K562 (cell line): ENCODE measurements at regions not wholly inside any gene's neighbourhood (a gene's known extent, or its start where the extent isn't known, plus 50 kb on each side); places are given as distances from the start of the nearest gene placed in this dataset.

Experiments
- ATAC-seq: fragments of 200-7000 bp; cut with Tn5 transposase; 3 replicates; pipeline ENCODE4 v1.9.1; 2020; ENCODE audit warnings: moderate library complexity
- BruUV-seq: library from RNA; stranded (reverse); fragments of 400-500 nt; replicated peaks from 2 replicates; lab custom pipeline; 2021; lab: Mats Ljungman, UMichigan
- CTCF ChIA-PET: fragments of 300-600 bp; formaldehyde crosslinking; extraction: SDS; loops from one replicate; lab custom pipeline; 2021; ENCODE audit warnings: low intra/inter-chr PET ratio; lab: Yijun Ruan, JAX
- POLR2A ChIA-PET: fragments of 300-600, 350-650 bp; sonication (Branson Sonifier 250); formaldehyde crosslinking; extraction: SDS; loops from one replicate; lab custom pipeline; 2021; ENCODE audit warnings: antibody characterized with exemption, inconsistent platforms; lab: Yijun Ruan, JAX
- DNase-seq, 4 experiments: peaks; one replicate each; pipeline versions ENCODE4 v3.0.0 to v3.0.0-alpha.2; 2011 to 2018; ENCODE audit warnings: low spot score in 3 of 4, mixed read lengths in 3 of 4; ENCODE audit errors: extremely low read depth in 1 of 4
- FAIRE-seq: peaks from 2 replicates; lab custom pipeline; 2011; peaks lifted over from hg19 to GRCh38; lab: Jason Lieb, UNC
- H2AFZ ChIP-seq: 2 replicates; pipeline ENCODE4 v1.6.0; 2011; ENCODE audit warnings: low read depth, low read length, control low read depth, inconsistent platforms
- H3K27ac ChIP-seq: fragments of 200-600 bp; 3 replicates; pipeline ENCODE4 v1.8.0; 2011; ENCODE audit warnings: low read depth, mild to moderate bottlenecking, control low read depth, inconsistent platforms, low read length, moderate library complexity, mixed read lengths; ENCODE audit errors: extremely low read depth
- H3K27me3 ChIP-seq, 2 experiments: fragments of 300-600 bp in 1 of 2; 2 replicates in 1 of 2; 3 replicates in 1 of 2; pipeline versions ENCODE4 v1.6.0 to v1.8.0; 2011; ENCODE audit warnings: inconsistent platforms in 2 of 2, low read length in 2 of 2, mild to moderate bottlenecking in 1 of 2, mixed read lengths in 1 of 2, moderate library complexity in 1 of 2; ENCODE audit not compliant: control insufficient read depth in 2 of 2, insufficient read depth in 2 of 2
- H3K36me3 ChIP-seq: fragments of 300-600 bp; 3 replicates; pipeline ENCODE4 v1.8.0; 2011; ENCODE audit warnings: mild to moderate bottlenecking, low read length, inconsistent platforms; ENCODE audit not compliant: control insufficient read depth, insufficient read depth
- H3K4me1 ChIP-seq, 2 experiments: fragments of 200-600 bp in 1 of 2; replicated peaks in 1 of 2; 2 replicates in 1 of 2; 3 replicates in 1 of 2; pipeline versions ENCODE4 v1.5.1 to v1.8.0; 2011; ENCODE audit warnings: inconsistent platforms in 2 of 2, low read length in 2 of 2, mild to moderate bottlenecking in 1 of 2, mixed read lengths in 1 of 2, moderate library complexity in 1 of 2; ENCODE audit not compliant: control insufficient read depth in 2 of 2, insufficient read depth in 2 of 2
- H3K4me2 ChIP-seq: 2 replicates; pipeline ENCODE4 v1.6.1; 2011; ENCODE audit warnings: low read length, control low read depth, inconsistent platforms, mixed read lengths; ENCODE audit not compliant: insufficient read depth
- H3K4me3 ChIP-seq: fragments of 200-600 bp; sonication (generic), shearing (Covaris generic); 2 replicates; pipeline ENCODE4 v1.5.1; 2016; ENCODE audit warnings: control low read depth, inconsistent platforms
- H3K79me2 ChIP-seq: fragments of 200-600 bp; 3 replicates; pipeline ENCODE4 v1.8.0; 2011; ENCODE audit warnings: low read length, inconsistent platforms; ENCODE audit not compliant: control insufficient read depth, insufficient read depth
- H3K9ac ChIP-seq, 2 experiments: 2 replicates each; pipeline versions ENCODE4 v1.6.0 to v1.6.1; 2011; ENCODE audit warnings: low read depth in 2 of 2, low read length in 2 of 2, control low read depth in 1 of 2, inconsistent platforms in 1 of 2, mild to moderate bottlenecking in 1 of 2, mixed read lengths in 1 of 2; ENCODE audit not compliant: insufficient read depth in 1 of 2
- H3K9me1 ChIP-seq: one replicate; pipeline ENCODE4 v1.6.0; 2011; ENCODE audit warnings: inconsistent platforms, mild to moderate bottlenecking, low read length, moderate library complexity; ENCODE audit not compliant: control insufficient read depth, insufficient read depth
- H3K9me3 ChIP-seq: replicated peaks from 2 replicates; pipeline ENCODE4 v1.5.1; 2011; ENCODE audit warnings: low read depth, low read length, inconsistent platforms; ENCODE audit not compliant: control insufficient read depth, insufficient read depth
- H4K20me1 ChIP-seq: replicated peaks from 2 replicates; pipeline ENCODE4 v1.6.1; 2011; ENCODE audit warnings: low read length, inconsistent platforms, mixed read lengths; ENCODE audit not compliant: control insufficient read depth, insufficient read depth
- CREB5 ChIP-seq: fragments of 250-450 bp; sonication (Bioruptor Pico); IDR thresholded peaks from 2 replicates; pipeline ENCODE4 v1.5.0; 2020; ENCODE audit warnings: mild to moderate bottlenecking
- EWSR1 ChIP-seq: fragments of 450-650 bp; IDR thresholded peaks from 2 replicates; pipeline ENCODE4 v1.6.1; 2018; ENCODE audit warnings: borderline replicate concordance, mild to moderate bottlenecking, low read depth, moderate library complexity; ENCODE audit not compliant: partially characterized antibody
- FOXA1 ChIP-seq: fragments of 450-650 bp; IDR thresholded peaks from 2 replicates; pipeline ENCODE4 v1.6.1; 2016; ENCODE audit warnings: mild to moderate bottlenecking, borderline replicate concordance
- FOXJ3 ChIP-seq: sonication (generic); formaldehyde crosslinking; IDR thresholded peaks from 2 replicates; pipeline ENCODE4 v1.4.0; 2020; ENCODE audit warnings: mild to moderate bottlenecking, missing genetic modification reagents
- SIN3A ChIP-seq, 2 experiments: fragments of 150-350 bp in 1 of 2; IDR thresholded peaks; 2 replicates each; pipeline ENCODE4 v1.6.1; 2011 to 2016; ENCODE audit warnings: borderline replicate concordance in 2 of 2, low read depth in 2 of 2, low read length in 2 of 2, mild to moderate bottlenecking in 2 of 2, moderate library complexity in 2 of 2; ENCODE audit not compliant: control insufficient read depth in 1 of 2
- SMARCB1 ChIP-seq: IDR thresholded peaks from 2 replicates; pipeline ENCODE4 v1.6.1; 2011; ENCODE audit warnings: improper control_type of control experiment, low read depth; ENCODE audit not compliant: insufficient read length
- TBP ChIP-seq: optimal IDR thresholded peaks from 2 replicates; pipeline ENCODE3; 2011; ENCODE audit warnings: low read depth, low read length, improper control_type of control experiment
- WGBS: fragments of 100-300 bp; shearing (Covaris generic); methylation state at CpG from one replicate; pipeline ENCODE4 v1.1.6; 2016; ENCODE audit warnings: low coverage, mixed read lengths; ENCODE audit not compliant: insufficient coverage; ENCODE audit errors: missing lambda C conversion rate; 5-methylcytosine and 5-hydroxymethylcytosine counted together
- in situ Hi-C: fragments of 300-500 bp; cut with MboI; formaldehyde crosslinking; loops from 4 replicates; pipeline ENCODE4 v1.15.0; 2018; ENCODE audit warnings: inconsistent platforms, mixed read lengths
- intact Hi-C: fragments of 100-400 bp; cut with micrococcal nuclease; formaldehyde crosslinking; loops from 2 replicates; pipeline ENCODE4 v1.14.2; 2022
- TF ChIP-seq, protein P1 (sequence below): sonication (generic); formaldehyde crosslinking; IDR thresholded peaks from 2 replicates; pipeline ENCODE4 v1.8.0; 2022; ENCODE audit warnings: missing genetic modification reagents, mild to moderate bottlenecking, borderline replicate concordance
- TF ChIP-seq, protein P2 (sequence below): sonication (generic); formaldehyde crosslinking; IDR thresholded peaks from 2 replicates; pipeline ENCODE4 v1.8.1; 2022; ENCODE audit warnings: missing genetic modification reagents
- TF ChIP-seq, protein P3 (sequence below): fragments of 250-450 bp; sonication (Bioruptor Pico); IDR thresholded peaks from 2 replicates; pipeline ENCODE4 v1.8.0; 2021; ENCODE audit warnings: moderate library complexity, mild to moderate bottlenecking, inconsistent platforms
- TF ChIP-seq, protein P4 (sequence below): sonication (generic); formaldehyde crosslinking; IDR thresholded peaks from 2 replicates; pipeline ENCODE4 v1.8.1; 2023; ENCODE audit warnings: mild to moderate bottlenecking, missing genetic modification reagents

GRCh38 chr4:136343340-136343739 lies 1189.0 kb downstream of the PCDH18 start:
- Histone ChIP-seq H3K9me3 (no peaks in the 10 kb centered on the region), H3K4me3 (no peak overlapping the region), H3K4me2 (no peak overlapping the region), H3K27me3 (no peaks in the 10 kb centered on the region), H2AFZ (no peak overlapping the region)
- 0% methylated on average over 3 of the region's 3 CpGs for WGBS
- CTCF ChIA-PET = no interaction called here
- DNase-seq = no peak
- in situ Hi-C loops = no loop called here
- TF ChIP-seq EWSR1 (no peak), TBP (no peak), SMARCB1 (no peak), CREB5 (no peak), SIN3A (IDR thresholded peaks at IDR 0.05; ENCODE audit: borderline replicate concordance in 2 of 2, control insufficient read depth in 1 of 2, low read depth in 2 of 2, low read length in 2 of 2) (no peak), FOXJ3 (CRISPR knock-in tag) (no peak), FOXA1 (no peak)
- TF ChIP-seq, protein P1, sequence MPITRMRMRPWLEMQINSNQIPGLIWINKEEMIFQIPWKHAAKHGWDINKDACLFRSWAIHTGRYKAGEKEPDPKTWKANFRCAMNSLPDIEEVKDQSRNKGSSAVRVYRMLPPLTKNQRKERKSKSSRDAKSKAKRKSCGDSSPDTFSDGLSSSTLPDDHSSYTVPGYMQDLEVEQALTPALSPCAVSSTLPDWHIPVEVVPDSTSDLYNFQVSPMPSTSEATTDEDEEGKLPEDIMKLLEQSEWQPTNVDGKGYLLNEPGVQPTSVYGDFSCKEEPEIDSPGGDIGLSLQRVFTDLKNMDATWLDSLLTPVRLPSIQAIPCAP = no peak
- TF ChIP-seq, protein P2, sequence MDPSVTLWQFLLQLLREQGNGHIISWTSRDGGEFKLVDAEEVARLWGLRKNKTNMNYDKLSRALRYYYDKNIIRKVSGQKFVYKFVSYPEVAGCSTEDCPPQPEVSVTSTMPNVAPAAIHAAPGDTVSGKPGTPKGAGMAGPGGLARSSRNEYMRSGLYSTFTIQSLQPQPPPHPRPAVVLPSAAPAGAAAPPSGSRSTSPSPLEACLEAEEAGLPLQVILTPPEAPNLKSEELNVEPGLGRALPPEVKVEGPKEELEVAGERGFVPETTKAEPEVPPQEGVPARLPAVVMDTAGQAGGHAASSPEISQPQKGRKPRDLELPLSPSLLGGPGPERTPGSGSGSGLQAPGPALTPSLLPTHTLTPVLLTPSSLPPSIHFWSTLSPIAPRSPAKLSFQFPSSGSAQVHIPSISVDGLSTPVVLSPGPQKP (CRISPR knock-in tag) = no peak
- TF ChIP-seq, protein P3, sequence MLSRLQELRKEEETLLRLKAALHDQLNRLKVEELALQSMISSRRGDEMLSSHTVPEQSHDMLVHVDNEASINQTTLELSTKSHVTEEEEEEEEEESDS (CRISPR knock-in tag) = no peak
- TF ChIP-seq, protein P4, sequence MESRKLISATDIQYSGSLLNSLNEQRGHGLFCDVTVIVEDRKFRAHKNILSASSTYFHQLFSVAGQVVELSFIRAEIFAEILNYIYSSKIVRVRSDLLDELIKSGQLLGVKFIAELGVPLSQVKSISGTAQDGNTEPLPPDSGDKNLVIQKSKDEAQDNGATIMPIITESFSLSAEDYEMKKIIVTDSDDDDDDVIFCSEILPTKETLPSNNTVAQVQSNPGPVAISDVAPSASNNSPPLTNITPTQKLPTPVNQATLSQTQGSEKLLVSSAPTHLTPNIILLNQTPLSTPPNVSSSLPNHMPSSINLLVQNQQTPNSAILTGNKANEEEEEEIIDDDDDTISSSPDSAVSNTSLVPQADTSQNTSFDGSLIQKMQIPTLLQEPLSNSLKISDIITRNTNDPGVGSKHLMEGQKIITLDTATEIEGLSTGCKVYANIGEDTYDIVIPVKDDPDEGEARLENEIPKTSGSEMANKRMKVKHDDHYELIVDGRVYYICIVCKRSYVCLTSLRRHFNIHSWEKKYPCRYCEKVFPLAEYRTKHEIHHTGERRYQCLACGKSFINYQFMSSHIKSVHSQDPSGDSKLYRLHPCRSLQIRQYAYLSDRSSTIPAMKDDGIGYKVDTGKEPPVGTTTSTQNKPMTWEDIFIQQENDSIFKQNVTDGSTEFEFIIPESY (CRISPR knock-in tag) = no peak
- TF ChIP-seq, all 486 proteins: peak for 0
- no TSS peak for BruUV-seq
- Histone ChIP-seq H3K4me1 (no peaks in the 10 kb centered on the region), H4K20me1 (no peaks in the 10 kb centered on the region), H3K9ac (no peak overlapping the region), H3K9me1 (no peaks in the 10 kb centered on the region), H3K27ac (no peak overlapping the region), H3K36me3 (no peaks in the 10 kb centered on the region), H3K79me2 (no peaks in the 10 kb centered on the region)
- no peak for ATAC-seq
- intact Hi-C loops = no loop called here
- no peak for FAIRE-seq
- POLR2A ChIA-PET = no interaction called here
